HG03135 (cell line): ENCODE measurements at regions not wholly inside any gene's neighbourhood (a gene's known extent, or its start where the extent isn't known, plus 50 kb on each side); places are given as distances from the start of the nearest gene placed in this dataset.
"Not testable (repeated sequence)": the region's sequence is repeated elsewhere in the genome, so short reads cannot be mapped to it uniquely, and the experiment has no call there.

Source experiments
- ATAC-seq: cut with Tn5 transposase; IDR thresholded peaks from one replicate; pipeline ENCODE4 v1.9.1; 2021; ENCODE audit warnings: mild to moderate bottlenecking, moderate library complexity; ENCODE audit not compliant: unreplicated experiment

- ATAC-seq = no peak
These were observed 809.6 kb downstream of the TENT5A start for GRCh38 chr6:80942911-80943310.

GRCh38 chr6:80940976-80941375 is 811.5 kb downstream of the TENT5A start:
- ATAC-seq = no peak

- no peak for ATAC-seq
These were observed 811.9 kb downstream of the TENT5A start for GRCh38 chr6:80940571-80940970.

- ATAC-seq = no peak
These were observed 812.6 kb downstream of the TENT5A start for GRCh38 chr6:80939898-80940297.

- no peak for ATAC-seq
These were observed 813.0 kb downstream of the TENT5A start for GRCh38 chr6:80939480-80939879.

GRCh38 chr6:80938131-80938530 is 814.4 kb downstream of the TENT5A start:
- ATAC-seq = no peak

- ATAC-seq = no peak
These were observed 820.1 kb downstream of the TENT5A start for GRCh38 chr6:80932359-80932758.

- no peak for ATAC-seq
These were observed 822.1 kb downstream of the TENT5A start for GRCh38 chr6:80930376-80930775.

GRCh38 chr6:80923816-80924215 is 817.3 kb downstream of the BCKDHB start:
- ATAC-seq = no peak

- no peak for ATAC-seq
These were observed 816.5 kb downstream of the BCKDHB start for GRCh38 chr6:80922916-80923455.

- no peak for ATAC-seq
These were observed 815.5 kb downstream of the BCKDHB start for GRCh38 chr6:80921861-80922460.

GRCh38 chr6:80907831-80908230 is 801.4 kb downstream of the BCKDHB start:
- no peak for ATAC-seq

- no peak for ATAC-seq
These were observed 797.2 kb downstream of the BCKDHB start for GRCh38 chr6:80903711-80904110.

GRCh38 chr6:80886475-80886874 is 780.0 kb downstream of the BCKDHB start:
- ATAC-seq = no peak

GRCh38 chr6:80872951-80873308 is 766.5 kb downstream of the BCKDHB start:
- no peak for ATAC-seq

GRCh38 chr6:80872199-80872950 is 765.9 kb downstream of the BCKDHB start:
- no peak for ATAC-seq

GRCh38 chr6:80862756-80863155 is 756.3 kb downstream of the BCKDHB start:
- no peak for ATAC-seq

- no peak for ATAC-seq
These were observed 753.6 kb downstream of the BCKDHB start for GRCh38 chr6:80860107-80860506.

- ATAC-seq = not testable (repeated sequence)
These were observed 741.5 kb downstream of the BCKDHB start for GRCh38 chr6:80847973-80848372.

GRCh38 chr6:80832337-80832736 is 725.9 kb downstream of the BCKDHB start:
- no peak for ATAC-seq

GRCh38 chr6:80793411-80793810 is 686.9 kb downstream of the BCKDHB start:
- ATAC-seq = no peak

- no peak for ATAC-seq
These were observed 685.7 kb downstream of the BCKDHB start for GRCh38 chr6:80792151-80792550.
